ENCODE measurements at regions not wholly inside any gene's neighbourhood (a gene's known extent, or its start where the extent isn't known, plus 50 kb on each side); places are given as distances from the start of the nearest gene placed in this dataset.
"Not testable (repeated sequence)": the region's sequence is repeated elsewhere in the genome, so short reads cannot be mapped to it uniquely, and the experiment has no call there.

DNA sequence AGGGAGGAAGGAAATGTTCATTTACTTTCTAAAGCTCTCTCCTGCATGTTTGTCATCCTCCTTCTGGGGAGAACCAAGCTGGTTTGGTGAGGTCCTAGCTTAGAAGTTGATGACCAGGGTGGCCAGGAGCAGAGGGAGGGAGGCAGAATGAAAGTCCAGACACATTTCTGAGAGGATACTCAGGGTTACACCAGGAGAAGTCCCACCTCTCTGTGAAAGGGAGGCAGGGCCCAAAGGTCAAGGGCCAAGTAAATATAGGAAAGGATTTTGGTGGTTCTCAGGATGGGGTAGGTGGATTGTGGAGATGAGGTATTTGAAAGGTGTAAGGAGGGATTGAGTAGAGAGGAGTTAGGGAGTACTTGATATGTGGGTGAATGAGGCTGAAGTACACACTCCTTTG is 58.0 kb upstream of the FBXO11 start:
- DNase-seq = no peak

DNA sequence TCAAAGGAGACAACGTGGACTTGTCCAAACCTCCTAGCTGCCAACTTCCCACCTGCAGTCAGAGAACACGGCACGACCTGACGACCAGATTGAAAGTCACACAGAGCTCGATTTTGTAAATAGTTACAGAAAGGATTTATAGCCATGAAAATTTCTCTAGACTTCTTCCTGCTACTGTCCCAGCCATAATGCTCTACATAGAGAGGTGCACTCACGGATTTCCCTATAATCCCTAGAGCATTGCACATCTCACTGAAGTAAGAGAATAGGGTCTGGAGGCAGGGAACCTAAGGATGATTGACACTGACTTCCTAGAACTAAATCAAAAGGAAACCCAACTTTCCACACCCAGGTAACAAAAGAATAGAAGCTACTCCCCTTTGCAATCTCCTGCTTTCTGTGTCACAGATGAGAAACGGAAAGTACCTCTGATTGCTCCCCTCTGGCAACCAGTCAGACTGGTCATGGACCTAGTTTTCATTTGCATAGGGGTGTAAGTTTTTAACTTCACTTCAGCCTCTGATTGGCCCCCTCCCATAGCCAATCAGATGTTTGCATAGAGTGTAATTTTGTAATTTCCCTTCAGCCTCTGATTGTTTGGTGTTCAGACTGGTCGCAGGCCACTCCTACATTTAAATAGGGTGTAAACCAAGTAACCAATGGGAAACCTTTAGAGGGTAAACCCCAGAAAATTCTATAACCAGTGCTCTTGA is 58.6 kb upstream of the FBXO11 start:
- DNase-seq = no peak

- not testable (repeated sequence) for DNase-seq
Measured at GRCh38 chr2:47976728-47977127, 70.4 kb upstream of the FBXO11 start.

DNA sequence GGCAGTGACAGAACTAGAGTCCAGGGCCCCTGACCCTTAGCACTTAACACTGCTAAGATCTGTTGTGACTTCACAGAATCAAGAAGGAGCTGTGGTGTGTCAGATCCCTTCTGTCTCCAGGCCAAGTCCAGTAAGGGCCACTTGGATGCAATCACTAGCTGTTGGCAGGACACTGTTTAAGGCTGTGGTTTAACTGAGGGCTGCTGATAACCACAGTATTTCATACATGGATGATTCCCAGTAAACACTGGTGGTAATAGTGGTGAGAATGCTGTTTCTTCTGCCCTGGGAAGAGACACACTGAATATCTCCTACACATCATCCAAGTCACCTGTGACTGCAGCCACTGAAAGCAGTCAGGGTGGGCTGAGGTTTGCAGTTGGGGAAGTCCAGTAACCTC is 77.7 kb upstream of the FBXO11 start:
- DNase-seq = no peak

DNA sequence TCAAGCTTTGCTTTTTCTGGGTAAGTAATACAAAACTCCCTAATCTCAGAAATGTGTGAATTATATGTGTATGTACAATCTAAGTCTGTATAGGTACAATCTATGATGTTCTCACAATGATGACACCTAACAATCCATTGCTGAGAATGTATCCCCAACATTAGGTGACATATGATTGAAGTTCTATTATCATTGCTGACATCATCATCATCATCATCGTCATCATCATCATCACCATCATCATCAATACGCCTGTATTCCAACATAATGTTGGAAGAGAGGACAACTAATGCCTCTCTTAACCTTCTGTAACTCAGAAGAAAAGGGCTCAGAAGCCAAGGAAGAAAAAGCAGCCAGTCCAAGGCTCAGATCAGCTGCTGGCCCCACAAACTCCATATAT is 84.2 kb upstream of the FBXO11 start:
- DNase-seq = no peak

DNA sequence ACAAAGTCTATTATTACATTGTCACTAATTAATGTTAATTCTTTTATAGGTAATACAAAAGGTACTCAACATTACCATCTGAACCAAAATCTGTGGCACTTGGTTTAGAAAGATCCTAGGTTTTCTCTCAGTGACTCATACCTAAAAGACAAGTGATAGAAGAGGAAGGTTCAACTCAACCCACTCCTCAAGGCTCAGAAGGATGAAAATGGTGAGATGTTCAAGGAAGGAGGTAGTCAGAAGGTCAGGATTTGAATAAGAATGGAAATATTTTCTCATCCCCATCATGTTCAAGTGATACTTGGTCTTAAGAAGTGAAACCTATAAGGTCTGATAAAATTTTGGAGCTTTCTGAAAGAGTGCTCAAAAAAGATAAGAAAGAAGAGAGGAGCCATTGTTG is 86.4 kb upstream of the FBXO11 start:
- no peak for DNase-seq

GRCh38 chr2:47996808-47997207 is 90.5 kb upstream of the FBXO11 start:
- DNase-seq = no peak

DNA sequence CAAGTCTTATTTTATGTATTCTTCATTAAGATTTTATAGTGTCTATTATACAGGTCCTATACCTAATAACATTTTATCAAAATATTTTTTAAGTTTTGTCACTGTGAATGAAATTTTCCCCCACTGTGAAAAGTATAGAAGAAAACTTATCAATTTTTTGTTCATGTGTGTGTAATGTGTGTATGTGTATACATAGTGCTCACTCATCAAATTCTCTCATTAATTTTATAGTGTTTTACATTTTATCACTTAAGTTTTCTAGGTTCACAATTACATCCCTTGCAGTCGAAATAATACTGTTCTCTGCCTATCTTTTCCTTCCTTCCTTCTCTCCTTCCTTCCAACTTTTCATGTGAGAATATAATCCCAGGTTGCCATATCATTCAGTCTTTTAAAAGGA is 93.2 kb upstream of the FBXO11 start:
- DNase-seq = no peak

DNA sequence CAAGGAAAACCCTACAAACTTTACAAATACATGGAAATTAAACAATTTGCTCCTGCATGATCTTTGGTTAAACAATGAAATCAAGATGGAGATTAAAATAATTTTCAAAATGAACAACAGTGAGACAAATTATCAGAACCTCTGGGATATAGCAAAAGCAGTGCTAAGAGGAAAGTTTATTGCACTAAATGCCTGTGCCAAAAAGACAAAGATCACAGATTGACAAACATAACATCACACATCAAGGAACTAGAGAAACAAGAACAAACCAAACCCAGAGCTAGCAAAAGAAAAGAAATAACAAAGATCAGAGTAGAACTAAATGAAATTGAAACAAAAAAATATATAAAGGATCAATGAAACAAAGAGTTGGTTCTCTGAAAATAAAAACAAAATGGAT is 95.2 kb upstream of the FBXO11 start:
- DNase-seq = no peak

DNA sequence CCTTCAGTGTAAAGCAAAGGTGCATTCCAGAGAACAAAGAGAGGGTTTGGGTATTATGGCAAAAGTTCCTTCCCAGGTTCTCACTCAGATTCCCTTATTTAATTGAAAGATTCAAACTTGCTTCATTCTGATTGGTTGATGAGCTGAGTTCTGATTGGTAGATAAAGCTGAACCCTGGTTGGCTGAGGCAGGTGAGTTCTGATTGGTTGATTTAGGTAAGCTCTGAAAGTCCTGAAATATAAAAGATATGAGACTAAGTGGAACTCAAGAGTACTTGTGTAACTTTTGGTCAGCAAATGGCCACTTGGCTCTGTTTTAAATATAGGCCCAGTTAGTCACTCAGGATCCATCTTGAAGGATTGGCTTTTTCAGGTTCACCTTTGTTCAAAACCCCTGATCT is 99.8 kb upstream of the FBXO11 start:
- no peak for DNase-seq

- no peak for DNase-seq
Measured at GRCh38 chr2:48007699-48008268, 101.5 kb upstream of the FBXO11 start.

DNA sequence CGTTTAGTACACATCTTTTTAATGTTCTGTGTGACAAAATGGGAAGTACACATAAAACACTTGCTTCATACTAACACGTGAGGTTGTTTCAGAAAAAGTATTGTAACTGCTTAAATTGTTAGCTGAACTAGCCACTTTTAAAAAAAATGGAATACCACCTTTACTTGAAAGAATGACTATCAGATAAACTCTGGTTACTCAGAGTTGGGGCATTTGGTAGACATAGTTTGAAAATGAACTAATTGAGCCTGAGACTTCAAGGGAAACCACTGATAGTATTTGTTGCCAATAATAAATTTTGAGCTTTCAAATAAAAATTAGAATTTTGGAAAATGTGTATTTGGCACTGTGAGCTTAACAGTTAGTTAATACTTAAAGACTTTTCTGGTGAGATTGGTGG is 103.0 kb upstream of the FBXO11 start:
- no peak for DNase-seq

GRCh38 chr2:48015421-48015820 is 109.1 kb upstream of the FBXO11 start:
- DNase-seq = no peak

DNA sequence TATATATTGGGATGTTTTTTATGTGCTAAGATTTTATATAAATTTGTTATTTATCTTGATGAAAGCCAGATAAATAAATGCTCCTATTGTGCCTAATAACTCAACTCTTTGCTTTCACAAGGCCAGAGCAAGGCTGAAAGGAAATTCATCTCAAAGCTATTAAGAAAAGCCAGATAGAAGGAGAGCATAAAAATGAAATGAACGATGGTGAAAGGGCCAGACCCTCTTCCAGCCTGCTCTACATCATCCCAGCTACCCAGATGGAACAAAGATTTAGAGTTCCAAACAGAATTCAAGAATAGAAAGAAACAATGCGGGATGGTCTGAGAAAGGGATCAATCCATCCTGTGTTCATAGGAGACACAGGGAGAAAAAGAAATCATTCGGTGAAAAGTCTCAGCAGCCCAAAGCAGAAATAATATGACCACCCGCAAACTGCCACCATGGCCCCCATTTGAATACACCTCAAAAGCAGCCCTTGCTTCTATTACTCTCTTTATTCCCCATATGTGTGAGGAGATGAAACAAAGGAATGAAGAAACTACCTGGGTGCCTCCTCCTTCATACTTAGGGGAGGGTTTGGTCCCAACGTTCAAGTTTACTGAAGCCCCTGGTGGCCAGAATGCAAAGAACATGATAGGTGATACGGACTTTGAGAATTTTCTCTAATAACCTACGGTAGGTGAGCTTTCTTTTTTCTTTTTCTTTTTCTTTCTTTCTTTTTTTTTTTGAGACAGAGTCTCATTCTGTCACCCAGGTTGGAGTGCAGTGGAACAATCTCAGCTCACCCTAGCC is 110.1 kb upstream of the FBXO11 start:
- DNase-seq = no peak

DNA sequence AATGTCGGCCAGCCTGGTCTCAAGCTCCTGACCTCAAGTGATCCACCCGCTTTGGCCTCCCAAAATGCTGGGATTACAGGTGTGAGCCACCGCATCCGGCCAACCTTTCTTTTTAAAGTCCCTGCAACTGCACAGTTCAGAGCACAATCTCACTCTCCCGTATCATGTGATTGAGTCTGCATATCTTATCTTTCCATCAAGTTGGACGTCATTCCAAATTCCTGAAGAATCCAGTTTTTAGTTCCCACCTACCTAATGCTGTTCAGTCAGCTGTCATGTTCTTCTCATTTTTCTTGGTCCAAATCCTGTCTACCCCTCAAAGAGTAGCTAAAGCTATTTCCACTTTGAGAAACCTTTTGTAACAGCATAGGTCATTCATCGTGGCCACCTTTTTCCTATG is 110.8 kb upstream of the FBXO11 start:
- DNase-seq = no peak

DNA sequence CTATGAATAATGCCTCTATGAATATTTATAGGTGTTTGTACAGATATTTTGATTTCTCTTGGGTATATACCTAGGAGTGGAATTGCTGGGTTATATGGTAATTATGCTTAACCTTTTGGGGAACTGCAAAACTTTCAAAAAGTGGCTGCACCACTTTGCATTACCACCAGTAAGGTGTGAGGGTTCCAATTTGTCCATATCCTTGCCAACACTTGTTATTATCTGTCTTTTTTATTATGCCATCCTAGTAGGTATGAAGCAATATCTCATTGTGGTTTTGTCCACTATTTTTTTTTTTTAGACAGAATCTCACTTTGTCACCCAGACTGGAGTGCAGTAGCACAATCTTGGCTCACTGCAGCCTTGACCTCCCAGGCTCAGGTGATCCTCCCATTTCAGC is 112.2 kb upstream of the FBXO11 start:
- DNase-seq = no peak

DNA sequence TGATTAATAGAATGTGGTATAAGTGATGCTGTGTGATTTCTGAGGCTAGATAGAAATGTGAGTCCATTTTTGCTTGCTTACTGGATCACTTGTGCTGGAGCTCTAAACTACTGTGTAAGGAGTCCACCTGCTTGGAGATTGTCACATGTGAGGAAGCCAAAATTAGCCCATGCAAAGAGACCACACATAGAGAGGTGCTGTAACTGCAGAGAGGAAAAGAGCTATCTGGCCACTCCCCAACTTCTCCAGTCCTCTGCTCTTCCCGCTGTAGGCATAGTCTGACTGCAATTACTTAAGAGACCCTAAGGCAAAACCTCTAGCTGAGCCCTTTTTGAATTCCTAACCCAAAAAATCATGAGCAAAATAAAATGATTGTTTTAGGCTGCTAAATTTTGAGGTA is 120.6 kb upstream of the FBXO11 start:
- no peak for DNase-seq

DNA sequence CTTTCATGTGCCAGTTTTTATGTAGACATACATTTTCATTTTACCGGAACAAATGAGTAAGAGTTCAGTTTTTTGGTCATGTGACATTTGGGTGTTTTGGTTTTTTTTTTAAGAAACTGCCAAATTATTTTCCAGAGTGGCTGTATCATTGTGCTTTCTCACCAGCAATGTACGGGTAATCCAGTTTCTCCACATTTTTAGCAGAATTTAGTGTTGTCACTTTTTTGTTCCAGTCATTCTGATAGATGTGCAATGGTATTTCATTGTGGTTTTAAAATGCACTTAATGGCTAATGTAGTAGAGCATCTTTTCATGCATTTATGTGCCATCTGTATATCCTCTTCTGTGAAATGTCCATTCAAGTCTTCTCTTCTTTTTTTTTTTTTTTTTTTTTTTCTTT is 126.5 kb upstream of the FBXO11 start:
- no peak for DNase-seq

DNA sequence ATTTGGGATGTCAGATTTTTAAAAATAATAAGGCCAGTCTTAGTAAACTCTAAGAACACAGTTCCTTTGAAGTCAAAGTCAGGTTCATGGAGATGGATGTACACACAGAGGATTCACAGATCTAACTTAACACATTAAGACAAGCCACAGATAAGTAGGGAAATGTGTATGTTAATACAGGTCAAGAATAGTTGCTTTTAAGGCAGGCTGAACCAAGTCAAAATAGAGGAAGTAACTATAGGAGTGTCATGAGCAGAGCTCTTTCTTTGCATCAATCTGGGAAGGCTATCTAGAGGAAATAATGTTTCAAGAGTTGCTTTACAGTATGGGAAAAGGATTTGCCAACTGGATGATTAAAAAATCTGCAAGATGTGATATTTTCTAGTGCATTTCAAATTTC is 128.0 kb upstream of the FBXO11 start:
- no peak for DNase-seq

- DNase-seq = no peak
Measured at GRCh38 chr2:48036312-48036711, 130.0 kb upstream of the FBXO11 start.

DNA sequence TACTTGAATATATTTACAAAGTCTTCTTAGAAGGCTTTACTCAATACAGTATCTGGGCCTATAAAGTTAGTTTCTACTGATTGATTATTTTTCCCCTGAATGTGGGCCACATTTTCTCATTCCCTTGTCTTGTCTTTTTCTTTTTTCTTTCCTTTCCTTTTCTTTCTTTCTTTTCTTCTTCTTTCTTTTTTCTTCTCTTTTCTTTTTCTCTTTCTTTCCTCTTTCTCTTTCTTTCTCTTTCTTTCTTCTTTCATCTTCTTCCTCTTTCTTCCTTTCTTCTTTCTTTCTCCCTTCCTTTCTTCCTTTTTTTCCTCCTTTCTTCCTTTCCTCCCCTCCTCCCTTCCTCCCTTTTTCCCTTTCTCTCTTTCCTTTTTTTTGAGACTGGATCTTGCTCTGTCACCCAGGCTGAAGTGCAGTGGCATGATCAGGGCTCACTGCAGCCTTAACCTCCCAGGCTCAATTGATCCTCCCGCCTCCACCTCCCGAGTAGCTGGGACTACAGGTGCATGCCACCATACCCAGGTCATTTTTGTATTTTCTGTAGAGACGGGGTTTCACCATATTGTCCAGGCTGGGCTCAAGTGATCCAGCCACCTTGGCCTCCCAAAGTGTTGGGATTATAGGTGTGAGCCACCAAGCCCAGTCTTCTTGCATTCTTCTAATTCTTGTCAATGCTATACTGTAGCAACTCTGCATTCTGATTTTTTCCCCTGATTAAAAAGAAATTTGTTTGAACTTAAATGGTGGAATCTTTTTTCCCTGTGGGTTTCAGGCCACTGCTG is 133.1 kb upstream of the FBXO11 start:
- no peak for DNase-seq

DNA sequence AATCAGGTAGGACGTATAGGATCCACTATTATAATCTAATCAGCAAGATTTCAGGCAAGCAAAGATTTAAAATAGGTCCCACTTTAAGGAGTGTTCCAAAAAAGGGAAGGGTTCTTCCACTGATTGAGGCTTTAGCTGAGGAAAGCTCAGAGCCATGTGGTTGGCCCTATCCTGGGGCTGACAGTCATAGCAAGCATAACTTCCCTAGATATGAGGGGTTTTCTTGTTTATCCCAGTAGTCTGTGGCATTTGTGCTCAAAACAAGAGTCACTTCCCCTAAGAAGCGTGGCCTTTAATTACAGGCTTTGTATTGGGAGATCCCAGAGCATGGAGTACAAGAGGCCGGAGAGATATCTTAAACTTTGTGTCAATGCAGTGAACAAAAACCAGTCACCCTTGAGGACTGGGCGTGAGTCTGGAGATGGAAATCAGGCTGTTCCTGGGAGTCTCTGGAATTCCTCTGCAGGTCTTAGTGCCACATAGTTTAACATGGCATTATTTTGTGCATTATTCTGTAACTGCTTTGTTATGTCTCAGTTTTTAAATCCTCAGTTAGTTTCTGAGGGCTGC is 136.9 kb upstream of the FBXO11 start:
- no peak for DNase-seq

DNA sequence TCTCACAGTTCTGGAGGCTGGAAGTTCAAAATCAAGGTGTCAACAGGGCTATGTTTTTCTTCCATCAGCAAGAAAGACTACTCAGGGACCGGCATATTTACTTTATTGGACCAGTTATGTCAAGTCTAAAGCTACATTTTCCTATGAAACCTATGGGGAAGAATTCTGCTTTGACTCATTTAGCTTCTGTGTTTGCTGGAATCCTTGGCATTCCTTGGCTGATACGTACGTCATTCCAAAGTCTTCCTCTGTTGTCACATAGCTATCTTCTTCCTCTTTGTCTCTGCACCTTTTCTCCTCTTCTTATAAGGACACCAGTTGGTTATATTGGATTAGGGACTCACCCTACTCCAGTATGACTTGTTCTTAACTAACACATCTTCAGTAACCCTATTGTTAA is 137.4 kb upstream of the FBXO11 start:
- DNase-seq = no peak

All from NCI-H524 (cell line).